OCI-LY1 (cell line): ENCODE measurements at regions not wholly inside any gene's neighbourhood (a gene's known extent, or its start where the extent isn't known, plus 50 kb on each side); places are given as distances from the start of the nearest gene placed in this dataset.

Experiments
- H2AFZ ChIP-seq: fragments of 200-600 bp; sonication (generic), shearing (Covaris generic); 2 replicates; pipeline ENCODE4 v1.6.0; 2014; ENCODE audit warnings: antibody characterized with exemption, mild to moderate bottlenecking, low read length
- H3F3A ChIP-seq: fragments of 200-600 bp; sonication (generic), shearing (Covaris generic); 2 replicates; pipeline ENCODE4 v1.6.0; 2014; ENCODE audit warnings: mild to moderate bottlenecking, antibody characterized with exemption, low read length, moderate library complexity; ENCODE audit not compliant: insufficient read depth
- H3K27ac ChIP-seq: fragments of 200-600 bp; sonication (generic); 2 replicates; pipeline ENCODE4 v1.5.1; 2014; ENCODE audit warnings: low read length, mixed run types, mild to moderate bottlenecking, low read depth; ENCODE audit not compliant: poor library complexity, severe bottlenecking
- H3K27me3 ChIP-seq: fragments of 200-600 bp; sonication (generic); 2 replicates; pipeline ENCODE4 v1.6.0; 2014; ENCODE audit warnings: antibody characterized with exemption, mild to moderate bottlenecking, low read length, moderate library complexity; ENCODE audit not compliant: insufficient read depth
- H3K36me3 ChIP-seq: fragments of 200-600 bp; sonication (generic); 2 replicates; pipeline ENCODE4 v1.6.1; 2014; ENCODE audit warnings: mild to moderate bottlenecking, antibody characterized with exemption, low read length, moderate library complexity, mixed read lengths; ENCODE audit not compliant: insufficient read depth
- H3K4me1 ChIP-seq: fragments of 200-600 bp; sonication (generic); 2 replicates; pipeline ENCODE4 v1.5.1; 2014; ENCODE audit warnings: mild to moderate bottlenecking, low read length, moderate library complexity; ENCODE audit not compliant: insufficient read depth, severe bottlenecking
- H3K4me2 ChIP-seq: fragments of 200-600 bp; sonication (generic), shearing (Covaris generic); 2 replicates; pipeline ENCODE4 v1.6.1; 2014; ENCODE audit warnings: low read length
- H3K4me3 ChIP-seq: fragments of 200-600 bp; sonication (generic); 2 replicates; pipeline ENCODE4 v1.5.1; 2014; ENCODE audit warnings: low read length, low read depth, mild to moderate bottlenecking, mixed read lengths; ENCODE audit not compliant: poor library complexity, severe bottlenecking
- H3K79me2 ChIP-seq: fragments of 200-600 bp; shearing (Covaris generic); 2 replicates; pipeline ENCODE4 v1.6.1; 2016; ENCODE audit warnings: mixed run types, low read length, mixed read lengths; ENCODE audit not compliant: insufficient read depth
- H3K9ac ChIP-seq: fragments of 200-600 bp; sonication (generic), shearing (Covaris generic); 2 replicates; pipeline ENCODE4 v1.6.1; 2014; ENCODE audit warnings: mild to moderate bottlenecking, low read length, mixed read lengths
- H3K9me2 ChIP-seq: fragments of 200-600 bp; sonication (generic), shearing (Covaris generic); 2 replicates; pipeline ENCODE4 v1.6.1; 2014; ENCODE audit warnings: low read depth, mild to moderate bottlenecking, low read length, mixed read lengths
- H3K9me3 ChIP-seq: fragments of 200-600 bp; shearing (Covaris generic); 2 replicates; pipeline ENCODE4 v1.6.1; 2014; ENCODE audit warnings: low read length, mixed read lengths
- H4K20me1 ChIP-seq: fragments of 200-600 bp; sonication (generic), shearing (Covaris generic); 2 replicates; pipeline ENCODE4 v1.6.0; 2016; ENCODE audit warnings: mild to moderate bottlenecking, low read length; ENCODE audit not compliant: insufficient read depth
- CTCF ChIP-seq: fragments of 200-600 bp; sonication (generic), shearing (Covaris generic); IDR thresholded peaks from 2 replicates; pipeline ENCODE4 v1.5.1; 2017; ENCODE audit warnings: mild to moderate bottlenecking, antibody characterized with exemption, low read length, moderate library complexity, mixed read lengths
- EZH2 ChIP-seq: fragments of 200-600 bp; sonication (generic), shearing (Covaris generic); IDR thresholded peaks from 2 replicates; pipeline ENCODE4 v1.8.0; 2017; ENCODE audit warnings: borderline replicate concordance, mixed run types, mild to moderate bottlenecking, antibody characterized with exemption, low read length, moderate library complexity, mixed read lengths

- no peak overlapping the region for H3K4me2 ChIP-seq
- H3K4me1 ChIP-seq = peaks cover 20% of the 10 kb centered on the region
- no peaks in the 10 kb centered on the region for H3K79me2 ChIP-seq
- no peak overlapping the region for H3K9ac ChIP-seq
- no peaks in the 10 kb centered on the region for H3K9me3 ChIP-seq
- no peaks in the 10 kb centered on the region for H3K9me2 ChIP-seq
- no peaks in the 10 kb centered on the region for H3K27me3 ChIP-seq
- H3K4me3 ChIP-seq = no peak overlapping the region
- H4K20me1 ChIP-seq = no peaks in the 10 kb centered on the region
- no peak overlapping the region for H2AFZ ChIP-seq
- no peaks in the 10 kb centered on the region; the same call in 1 of the 2 replicates for H3K36me3 ChIP-seq
- H3K27ac ChIP-seq = no peak overlapping the region
- TF ChIP-seq CTCF = peak; percentile 52
- TF ChIP-seq EZH2 = no peak
- no peaks in the 10 kb centered on the region for H3F3A ChIP-seq
These were observed 210.6 kb upstream of the ZPLD1 start for GRCh38 chr3:102224171-102224570.

- H3K9me3 ChIP-seq = no peaks in the 10 kb centered on the region
- H3K4me2 ChIP-seq = no peak overlapping the region
- no peaks in the 10 kb centered on the region; the same call in 1 of the 2 replicates for H3K36me3 ChIP-seq
- no peaks in the 10 kb centered on the region for H4K20me1 ChIP-seq
- no peaks in the 10 kb centered on the region for H3K27me3 ChIP-seq
- no peak overlapping the region for H3K4me3 ChIP-seq
- H3K9ac ChIP-seq = no peak overlapping the region
- H3K27ac ChIP-seq = no peak overlapping the region
- H2AFZ ChIP-seq = no peak overlapping the region
- no peaks in the 10 kb centered on the region for H3K9me2 ChIP-seq
- no peaks in the 10 kb centered on the region for H3K79me2 ChIP-seq
- peaks cover 28% of the 10 kb centered on the region for H3K4me1 ChIP-seq
- TF ChIP-seq EZH2 (no peak), CTCF (no peak)
- no peaks in the 10 kb centered on the region for H3F3A ChIP-seq
These were observed 209.8 kb upstream of the ZPLD1 start for GRCh38 chr3:102225005-102225404.

GRCh38 chr3:102225407-102226132, 209.2 kb upstream of the ZPLD1 start:
- H3F3A ChIP-seq = no peaks in the 10 kb centered on the region
- H3K4me1 ChIP-seq = peaks cover 33% of the 10 kb centered on the region
- no peaks in the 10 kb centered on the region for H3K27me3 ChIP-seq
- H3K4me2 ChIP-seq = no peak overlapping the region
- TF ChIP-seq CTCF (peak; percentile 74), EZH2 (no peak)
- H3K9me2 ChIP-seq = no peaks in the 10 kb centered on the region
- H3K27ac ChIP-seq = no peak overlapping the region
- H3K9ac ChIP-seq = no peak overlapping the region
- no peak overlapping the region for H2AFZ ChIP-seq
- no peaks in the 10 kb centered on the region for H4K20me1 ChIP-seq
- no peaks in the 10 kb centered on the region for H3K79me2 ChIP-seq
- no peaks in the 10 kb centered on the region; the same call in 1 of the 2 replicates for H3K36me3 ChIP-seq
- H3K9me3 ChIP-seq = no peaks in the 10 kb centered on the region
- H3K4me3 ChIP-seq = no peak overlapping the region
